K562 (cell line): ENCODE measurements at regions not wholly inside any gene's neighbourhood (a gene's known extent, or its start where the extent isn't known, plus 50 kb on each side); places are given as distances from the start of the nearest gene placed in this dataset.

Experiments
- ATAC-seq: fragments of 200-7000 bp; cut with Tn5 transposase; 3 replicates; pipeline ENCODE4 v1.9.1; 2020; ENCODE audit warnings: moderate library complexity
- BruUV-seq: library from RNA; stranded (reverse); fragments of 400-500 nt; replicated peaks from 2 replicates; lab custom pipeline; 2021; lab: Mats Ljungman, UMichigan
- CTCF ChIA-PET: fragments of 300-600 bp; formaldehyde crosslinking; extraction: SDS; loops from one replicate; lab custom pipeline; 2021; ENCODE audit warnings: low intra/inter-chr PET ratio; lab: Yijun Ruan, JAX
- POLR2A ChIA-PET: fragments of 300-600, 350-650 bp; sonication (Branson Sonifier 250); formaldehyde crosslinking; extraction: SDS; loops from one replicate; lab custom pipeline; 2021; ENCODE audit warnings: antibody characterized with exemption, inconsistent platforms; lab: Yijun Ruan, JAX
- DNase-seq, 4 experiments: peaks; one replicate each; pipeline versions ENCODE4 v3.0.0 to v3.0.0-alpha.2; 2011 to 2018; ENCODE audit warnings: low spot score in 3 of 4, mixed read lengths in 3 of 4; ENCODE audit errors: extremely low read depth in 1 of 4
- FAIRE-seq: peaks from 2 replicates; lab custom pipeline; 2011; peaks lifted over from hg19 to GRCh38; lab: Jason Lieb, UNC
- H2AFZ ChIP-seq: 2 replicates; pipeline ENCODE4 v1.6.0; 2011; ENCODE audit warnings: low read depth, low read length, control low read depth, inconsistent platforms
- H3K27ac ChIP-seq: fragments of 200-600 bp; 3 replicates; pipeline ENCODE4 v1.8.0; 2011; ENCODE audit warnings: low read depth, mild to moderate bottlenecking, control low read depth, inconsistent platforms, low read length, moderate library complexity, mixed read lengths; ENCODE audit errors: extremely low read depth
- H3K27me3 ChIP-seq, 2 experiments: fragments of 300-600 bp in 1 of 2; 2 replicates in 1 of 2; 3 replicates in 1 of 2; pipeline versions ENCODE4 v1.6.0 to v1.8.0; 2011; ENCODE audit warnings: inconsistent platforms in 2 of 2, low read length in 2 of 2, mild to moderate bottlenecking in 1 of 2, mixed read lengths in 1 of 2, moderate library complexity in 1 of 2; ENCODE audit not compliant: control insufficient read depth in 2 of 2, insufficient read depth in 2 of 2
- H3K36me3 ChIP-seq: fragments of 300-600 bp; 3 replicates; pipeline ENCODE4 v1.8.0; 2011; ENCODE audit warnings: mild to moderate bottlenecking, low read length, inconsistent platforms; ENCODE audit not compliant: control insufficient read depth, insufficient read depth
- H3K4me1 ChIP-seq, 2 experiments: fragments of 200-600 bp in 1 of 2; replicated peaks in 1 of 2; 2 replicates in 1 of 2; 3 replicates in 1 of 2; pipeline versions ENCODE4 v1.5.1 to v1.8.0; 2011; ENCODE audit warnings: inconsistent platforms in 2 of 2, low read length in 2 of 2, mild to moderate bottlenecking in 1 of 2, mixed read lengths in 1 of 2, moderate library complexity in 1 of 2; ENCODE audit not compliant: control insufficient read depth in 2 of 2, insufficient read depth in 2 of 2
- H3K4me2 ChIP-seq: 2 replicates; pipeline ENCODE4 v1.6.1; 2011; ENCODE audit warnings: low read length, control low read depth, inconsistent platforms, mixed read lengths; ENCODE audit not compliant: insufficient read depth
- H3K4me3 ChIP-seq: fragments of 200-600 bp; sonication (generic), shearing (Covaris generic); 2 replicates; pipeline ENCODE4 v1.5.1; 2016; ENCODE audit warnings: control low read depth, inconsistent platforms
- H3K79me2 ChIP-seq: fragments of 200-600 bp; 3 replicates; pipeline ENCODE4 v1.8.0; 2011; ENCODE audit warnings: low read length, inconsistent platforms; ENCODE audit not compliant: control insufficient read depth, insufficient read depth
- H3K9ac ChIP-seq, 2 experiments: 2 replicates each; pipeline versions ENCODE4 v1.6.0 to v1.6.1; 2011; ENCODE audit warnings: low read depth in 2 of 2, low read length in 2 of 2, control low read depth in 1 of 2, inconsistent platforms in 1 of 2, mild to moderate bottlenecking in 1 of 2, mixed read lengths in 1 of 2; ENCODE audit not compliant: insufficient read depth in 1 of 2
- H3K9me1 ChIP-seq: one replicate; pipeline ENCODE4 v1.6.0; 2011; ENCODE audit warnings: inconsistent platforms, mild to moderate bottlenecking, low read length, moderate library complexity; ENCODE audit not compliant: control insufficient read depth, insufficient read depth
- H3K9me3 ChIP-seq: replicated peaks from 2 replicates; pipeline ENCODE4 v1.5.1; 2011; ENCODE audit warnings: low read depth, low read length, inconsistent platforms; ENCODE audit not compliant: control insufficient read depth, insufficient read depth
- H4K20me1 ChIP-seq: replicated peaks from 2 replicates; pipeline ENCODE4 v1.6.1; 2011; ENCODE audit warnings: low read length, inconsistent platforms, mixed read lengths; ENCODE audit not compliant: control insufficient read depth, insufficient read depth
- CXXC5 ChIP-seq: fragments of 250-450 bp; sonication (Bioruptor Pico); IDR thresholded peaks from 2 replicates; pipeline ENCODE4 v1.8.0; 2022; ENCODE audit warnings: inconsistent platforms, mild to moderate bottlenecking, moderate library complexity
- HMG20B ChIP-seq: fragments of 250-450 bp; sonication (Bioruptor Pico); IDR thresholded peaks from 2 replicates; pipeline ENCODE4 v1.5.0; 2021; ENCODE audit warnings: mild to moderate bottlenecking
- KDM1A ChIP-seq, 2 experiments: fragments of 450-650 bp; IDR thresholded peaks; 2 replicates each; pipeline ENCODE4 v1.6.1; 2016; ENCODE audit warnings: mild to moderate bottlenecking in 2 of 2
- NELFE ChIP-seq: IDR thresholded peaks from 2 replicates; pipeline ENCODE4 v1.6.1; 2011; ENCODE audit warnings: mild to moderate bottlenecking; ENCODE audit not compliant: insufficient read depth, insufficient read length
- NFE2 ChIP-seq: IDR thresholded peaks from 2 replicates; pipeline ENCODE4 v1.6.1; 2014; ENCODE audit warnings: antibody characterized with exemption, low read depth
- NFIC ChIP-seq: fragments of 450-650 bp; IDR thresholded peaks from 2 replicates; pipeline ENCODE4 v1.6.1; 2017; ENCODE audit warnings: mild to moderate bottlenecking, inconsistent platforms
- RAD21 ChIP-seq, 2 experiments: fragments of 250-450 bp in 1 of 2; fragments of 450-650 bp in 1 of 2; sonication (Bioruptor Pico) in 1 of 2; formaldehyde crosslinking in 1 of 2; IDR thresholded peaks in 1 of 2; conservative IDR thresholded peaks in 1 of 2; 2 replicates each; pipeline versions ENCODE4 v1.4.0 to v1.8.0; 2020 to 2022; ENCODE audit warnings: mild to moderate bottlenecking in 2 of 2, moderate library complexity in 1 of 2
- STAT5A ChIP-seq: IDR thresholded peaks from 2 replicates; pipeline ENCODE4 v1.6.1; 2012; ENCODE audit warnings: low read length, inconsistent platforms, borderline replicate concordance
- TSC22D4 ChIP-seq: fragments of 450-650 bp; IDR thresholded peaks from 2 replicates; pipeline ENCODE4 v1.6.1; 2016; ENCODE audit warnings: missing genetic modification characterization, missing biosample characterization, control low read depth
- ZFPM2 ChIP-seq: fragments of 250-450 bp; sonication (Bioruptor Pico); IDR thresholded peaks from 2 replicates; pipeline ENCODE4 v1.5.1; 2022; ENCODE audit warnings: mild to moderate bottlenecking
- ZNF282 ChIP-seq: sonication (generic); formaldehyde crosslinking; IDR thresholded peaks from 2 replicates; pipeline ENCODE4 v1.8.1; 2023; ENCODE audit warnings: missing genetic modification reagents
- ZNF830 ChIP-seq: fragments of 250-450 bp; sonication (Bioruptor Pico); IDR thresholded peaks from 2 replicates; pipeline ENCODE4 v1.5.0; 2021; ENCODE audit warnings: mild to moderate bottlenecking
- WGBS: fragments of 100-300 bp; shearing (Covaris generic); methylation state at CpG from one replicate; pipeline ENCODE4 v1.1.6; 2016; ENCODE audit warnings: low coverage, mixed read lengths; ENCODE audit not compliant: insufficient coverage; ENCODE audit errors: missing lambda C conversion rate; 5-methylcytosine and 5-hydroxymethylcytosine counted together
- in situ Hi-C: fragments of 300-500 bp; cut with MboI; formaldehyde crosslinking; loops from 4 replicates; pipeline ENCODE4 v1.15.0; 2018; ENCODE audit warnings: inconsistent platforms, mixed read lengths
- intact Hi-C: fragments of 100-400 bp; cut with micrococcal nuclease; formaldehyde crosslinking; loops from 2 replicates; pipeline ENCODE4 v1.14.2; 2022

DNA sequence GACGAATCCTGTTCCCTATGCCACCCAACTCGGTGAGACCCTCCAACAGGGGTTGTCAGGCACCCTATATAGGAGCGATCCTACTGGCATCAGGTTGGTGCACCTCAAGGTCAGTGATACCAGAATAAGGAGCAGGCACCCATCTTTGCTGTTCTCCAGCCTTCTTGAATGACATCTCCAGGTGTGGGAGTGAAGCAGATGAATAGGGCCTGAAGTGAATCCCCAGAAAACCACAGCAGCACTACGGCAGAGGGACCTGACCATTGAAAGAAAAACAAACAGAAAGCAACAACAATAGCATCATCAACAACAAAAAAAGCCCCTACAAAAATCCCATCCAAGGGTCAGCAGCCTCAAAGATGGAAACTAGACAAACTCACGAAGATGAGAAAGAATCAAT, 445.2 kb upstream of the ATP2B1 start:
- Histone ChIP-seq H2AFZ (no peak overlapping the region), H3K9me1 (no peaks in the 10 kb centered on the region), H3K4me1 (no peaks in the 10 kb centered on the region), H3K79me2 (no peaks in the 10 kb centered on the region), H3K27ac (no peak overlapping the region), H3K4me2 (no peak overlapping the region), H4K20me1 (no peaks in the 10 kb centered on the region), H3K4me3 (no peak overlapping the region), H3K9ac (no peak overlapping the region), H3K27me3 (no peaks in the 10 kb centered on the region), H3K36me3 (no peaks in the 10 kb centered on the region), H3K9me3 (0 out of 2 replicates have a peak, but pooled peaks cover 2% of the 10 kb centered on the region)
- WGBS: 0% methylated on average over 5 of the region's 5 CpGs
- no TSS peak for BruUV-seq
- intact Hi-C loops: no loop called here
- in situ Hi-C loops: no loop called here
- TF ChIP-seq CXXC5 (CRISPR knock-in tag) (no peak), HMG20B (no peak), KDM1A (IDR thresholded peaks at IDR 0.05) (no peak), NFIC (no peak), RAD21 (CRISPR knock-in tag; conservative IDR thresholded peaks at IDR 0.05 in 1 of 2, IDR thresholded peaks at IDR 0.05 in 1 of 2) (no peak), ZFPM2 (CRISPR knock-in tag) (no peak), NFE2 (no peak), TSC22D4 (tag) (no peak), STAT5A (no peak), ZNF830 (no peak), ZNF282 (CRISPR knock-in tag) (no peak), NELFE (no peak)
- ChIA-PET POLR2A (no interaction called here), CTCF (no interaction called here)
- no peak for FAIRE-seq
- no peak for ATAC-seq
- DNase-seq: no peak
